NCI-H1105 (cell line): ENCODE measurements at regions not wholly inside any gene's neighbourhood (a gene's known extent, or its start where the extent isn't known, plus 50 kb on each side); places are given as distances from the start of the nearest gene placed in this dataset.

Source experiments
- DNase-seq: peaks from one replicate; lab custom pipeline; 2025; lab: John Stamatoyannopoulos, UW

- no peak for DNase-seq
Observed at GRCh38 chr2:198795419-198795818, 662.3 kb downstream of the SATB2 start.

- no peak for DNase-seq
Observed at GRCh38 chr2:198791623-198792022, 666.1 kb downstream of the SATB2 start.

GRCh38 chr2:198788676-198789075 lies 669.1 kb downstream of the SATB2 start:
- DNase-seq: no peak

- DNase-seq: no peak
Observed at GRCh38 chr2:198782734-198783133, 675.0 kb downstream of the SATB2 start.

- no peak for DNase-seq
Observed at GRCh38 chr2:198776616-198777406, 680.9 kb downstream of the SATB2 start.

GRCh38 chr2:198775737-198776136 lies 682.0 kb downstream of the SATB2 start:
- no peak for DNase-seq

GRCh38 chr2:198774576-198774975 lies 683.2 kb downstream of the SATB2 start:
- DNase-seq: peak; percentile 3

GRCh38 chr2:198767694-198768093 lies 690.0 kb downstream of the SATB2 start:
- DNase-seq: no peak

GRCh38 chr2:198763793-198764192 lies 693.9 kb downstream of the SATB2 start:
- DNase-seq: no peak

- no peak for DNase-seq
Observed at GRCh38 chr2:198762441-198762840, 695.3 kb downstream of the SATB2 start.

- no peak for DNase-seq
Observed at GRCh38 chr2:198757069-198757468, 700.7 kb downstream of the SATB2 start.

- DNase-seq: no peak
Observed at GRCh38 chr2:198756166-198756565, 701.6 kb downstream of the SATB2 start.

- DNase-seq: no peak
Observed at GRCh38 chr2:198753101-198753500, 704.6 kb downstream of the SATB2 start.

GRCh38 chr2:198749364-198749763 lies 708.4 kb downstream of the SATB2 start:
- DNase-seq: no peak

- no peak for DNase-seq
Observed at GRCh38 chr2:198731842-198732399, 725.8 kb downstream of the SATB2 start.

GRCh38 chr2:198720266-198720665 lies 737.5 kb downstream of the SATB2 start:
- DNase-seq: no peak

- no peak for DNase-seq
Observed at GRCh38 chr2:198717451-198717850, 740.3 kb downstream of the SATB2 start.

GRCh38 chr2:198715302-198715835 lies 742.4 kb downstream of the SATB2 start:
- DNase-seq: no peak

- DNase-seq: no peak
Observed at GRCh38 chr2:198712485-198712884, 745.3 kb downstream of the SATB2 start.

- DNase-seq: no peak
Observed at GRCh38 chr2:198711484-198711883, 746.3 kb downstream of the SATB2 start.

GRCh38 chr2:198710562-198710961 lies 747.2 kb downstream of the SATB2 start:
- DNase-seq: no peak

GRCh38 chr2:198706476-198707082 lies 751.2 kb downstream of the SATB2 start:
- no peak for DNase-seq

- DNase-seq: no peak
Observed at GRCh38 chr2:198703281-198703680, 754.5 kb downstream of the SATB2 start.
